Endodermal cell (in vitro differentiated cells): ENCODE measurements at regions not wholly inside any gene's neighbourhood (a gene's known extent, or its start where the extent isn't known, plus 50 kb on each side); places are given as distances from the start of the nearest gene placed in this dataset.

Experiments
- DNase-seq: peaks from one replicate; pipeline ENCODE4 v3.0.0-alpha.2; 2017
- H3K27ac ChIP-seq: 2 replicates; pipeline ENCODE4 v1.5.1; 2013; ENCODE audit warnings: mild to moderate bottlenecking, low read depth, low read length, moderate library complexity
- H3K27me3 ChIP-seq: 2 replicates; pipeline ENCODE4 v1.6.1; 2013; ENCODE audit warnings: mild to moderate bottlenecking, low read length, moderate library complexity; ENCODE audit not compliant: insufficient read depth, control insufficient read depth, poor library complexity, severe bottlenecking
- H3K36me3 ChIP-seq: 2 replicates; pipeline ENCODE4 v1.7.0; 2013; ENCODE audit warnings: mild to moderate bottlenecking, low read length, moderate library complexity; ENCODE audit not compliant: control insufficient read depth, insufficient read depth
- H3K4me1 ChIP-seq: one replicate; pipeline ENCODE4 v1.7.0; 2013; ENCODE audit warnings: low read length; ENCODE audit not compliant: control insufficient read depth, insufficient read depth
- H3K4me3 ChIP-seq: 2 replicates; pipeline ENCODE4 v1.5.1; 2013; ENCODE audit warnings: mild to moderate bottlenecking, low read length, moderate library complexity
- H3K9ac ChIP-seq: 2 replicates; pipeline ENCODE4 v1.6.1; 2013; ENCODE audit warnings: mild to moderate bottlenecking, low read length, moderate library complexity; ENCODE audit not compliant: poor library complexity, severe bottlenecking; ENCODE audit errors: extremely low read depth
- H3K9me3 ChIP-seq: 2 replicates; pipeline ENCODE4 v1.6.1; 2013; ENCODE audit warnings: mild to moderate bottlenecking, low read length, moderate library complexity; ENCODE audit not compliant: control insufficient read depth
- H3K27ac Mint-ChIP-seq: 2 replicates; pipeline ENCODE4 v1.8.0; 2020; ENCODE audit warnings: mixed read lengths
- H3K27me3 Mint-ChIP-seq: 2 replicates; pipeline ENCODE4 v1.8.0; 2021; ENCODE audit warnings: mild to moderate bottlenecking, mixed read lengths; ENCODE audit not compliant: insufficient read depth
- H3K36me3 Mint-ChIP-seq: 2 replicates; pipeline ENCODE4 v1.8.0; 2020; ENCODE audit warnings: low read depth, mixed read lengths
- H3K4me1 Mint-ChIP-seq: 2 replicates; pipeline ENCODE4 v1.8.0; 2020; ENCODE audit warnings: mixed read lengths
- H3K4me3 Mint-ChIP-seq: 2 replicates; pipeline ENCODE4 v1.8.0; 2020; ENCODE audit warnings: mild to moderate bottlenecking, moderate library complexity, mixed read lengths
- H3K9me3 Mint-ChIP-seq: 2 replicates; pipeline ENCODE4 v1.8.0; 2020; ENCODE audit warnings: mild to moderate bottlenecking, mixed read lengths
- WGBS, 2 experiments: methylation state at CpG; one replicate each; pipeline versions ENCODE4 v1.1.5 to v1.1.7; 2013; ENCODE audit warnings: missing lambda C conversion rate in 2 of 2, mixed read lengths in 1 of 2; ENCODE audit not compliant: insufficient coverage in 1 of 2, insufficient read length in 1 of 2; 5-methylcytosine and 5-hydroxymethylcytosine counted together
- TF ChIP-seq, protein P1 (sequence below): fragments of 200-600 bp; sonication (generic); conservative IDR thresholded peaks from 2 replicates; pipeline ENCODE4 v1.5.0; 2021; ENCODE audit warnings: antibody characterized with exemption, mild to moderate bottlenecking

DNA sequence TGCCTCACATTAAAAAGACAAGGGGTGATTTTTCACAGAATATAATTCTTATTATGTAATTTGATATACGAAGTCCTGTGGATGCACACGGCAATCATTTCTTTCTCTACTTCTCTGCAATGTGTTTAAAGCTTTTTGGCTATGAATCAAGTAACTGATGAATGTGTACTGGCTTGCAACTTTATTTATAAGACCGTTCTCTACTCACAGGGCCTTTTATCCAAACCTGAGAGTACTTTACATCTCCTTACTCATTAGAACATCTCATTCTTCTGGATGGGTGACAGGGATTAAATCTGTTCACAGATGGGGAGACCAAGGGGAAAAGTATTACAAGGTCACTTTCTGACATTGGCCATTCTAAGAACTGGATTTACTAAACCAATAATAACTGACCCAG, 215.8 kb upstream of the DIO2 start:
- Histone ChIP-seq H3K36me3 (no peaks in the 10 kb centered on the region), H3K4me3 (no peak overlapping the region), H3K27ac (no peak overlapping the region), H3K27me3 (no peaks in the 10 kb centered on the region), H3K4me1 (no peaks in the 10 kb centered on the region), H3K9ac (no peak overlapping the region), H3K9me3 (no peaks in the 10 kb centered on the region)
- Mint-ChIP-seq H3K36me3 (no peaks in the 10 kb centered on the region), H3K9me3 (no peaks in the 10 kb centered on the region), H3K27ac (no peak overlapping the region), H3K4me1 (no peaks in the 10 kb centered on the region), H3K4me3 (no peak overlapping the region), H3K27me3 (no peaks in the 10 kb centered on the region)
- no peak for DNase-seq
- TF ChIP-seq, protein P1, sequence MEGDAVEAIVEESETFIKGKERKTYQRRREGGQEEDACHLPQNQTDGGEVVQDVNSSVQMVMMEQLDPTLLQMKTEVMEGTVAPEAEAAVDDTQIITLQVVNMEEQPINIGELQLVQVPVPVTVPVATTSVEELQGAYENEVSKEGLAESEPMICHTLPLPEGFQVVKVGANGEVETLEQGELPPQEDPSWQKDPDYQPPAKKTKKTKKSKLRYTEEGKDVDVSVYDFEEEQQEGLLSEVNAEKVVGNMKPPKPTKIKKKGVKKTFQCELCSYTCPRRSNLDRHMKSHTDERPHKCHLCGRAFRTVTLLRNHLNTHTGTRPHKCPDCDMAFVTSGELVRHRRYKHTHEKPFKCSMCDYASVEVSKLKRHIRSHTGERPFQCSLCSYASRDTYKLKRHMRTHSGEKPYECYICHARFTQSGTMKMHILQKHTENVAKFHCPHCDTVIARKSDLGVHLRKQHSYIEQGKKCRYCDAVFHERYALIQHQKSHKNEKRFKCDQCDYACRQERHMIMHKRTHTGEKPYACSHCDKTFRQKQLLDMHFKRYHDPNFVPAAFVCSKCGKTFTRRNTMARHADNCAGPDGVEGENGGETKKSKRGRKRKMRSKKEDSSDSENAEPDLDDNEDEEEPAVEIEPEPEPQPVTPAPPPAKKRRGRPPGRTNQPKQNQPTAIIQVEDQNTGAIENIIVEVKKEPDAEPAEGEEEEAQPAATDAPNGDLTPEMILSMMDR = no peak
- 89% methylated on average over 3 of the region's 3 CpGs; no CpG with 5 or more reads in 1 of the 2 experiments for WGBS, 2 experiments

- no peak overlapping the region for H3K27ac ChIP-seq
- no peaks in the 10 kb centered on the region for H3K36me3 ChIP-seq
- H3K9me3 ChIP-seq = no peaks in the 10 kb centered on the region
- Mint-ChIP-seq H3K27me3 (no peaks in the 10 kb centered on the region), H3K4me3 (no peak overlapping the region), H3K27ac (no peak overlapping the region), H3K4me1 (no peaks in the 10 kb centered on the region), H3K36me3 (no peaks in the 10 kb centered on the region), H3K9me3 (no peaks in the 10 kb centered on the region)
- no peak overlapping the region for H3K4me3 ChIP-seq
- DNase-seq = no peak
- TF ChIP-seq, protein P1 = no peak
- 88% methylated on average over 1 of the region's 1 CpG; no CpG with 5 or more reads in 1 of the 2 experiments for WGBS, 2 experiments
- H3K27me3 ChIP-seq = no peaks in the 10 kb centered on the region
- H3K9ac ChIP-seq = no peak overlapping the region
- no peaks in the 10 kb centered on the region for H3K4me1 ChIP-seq
These were observed 215.4 kb upstream of the DIO2 start for GRCh38 chr14:80426683-80427082.

DNA sequence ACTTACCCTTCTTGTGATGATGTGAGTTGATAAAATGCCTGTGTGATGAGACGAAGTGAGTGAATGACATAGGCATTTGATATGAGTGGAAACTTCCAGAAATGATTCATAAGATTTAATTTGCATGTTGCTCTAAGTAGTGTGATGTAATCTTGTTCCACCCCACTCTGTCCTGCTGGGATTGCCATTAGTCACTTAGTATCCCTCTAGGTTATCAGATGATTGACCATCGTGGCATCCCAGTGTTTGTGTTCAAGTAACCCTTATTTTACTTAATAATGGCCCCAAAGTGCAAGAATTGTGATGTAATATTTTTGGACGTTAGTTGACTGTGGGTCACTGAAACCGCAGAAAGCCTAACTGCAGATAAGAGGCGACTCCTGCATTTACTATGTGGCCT, 214.4 kb upstream of the DIO2 start:
- no peak for DNase-seq
- no peaks in the 10 kb centered on the region for H3K27me3 Mint-ChIP-seq
- WGBS, 2 experiments = 80 to 90% methylated on average over 2 to 5 of the region's 5 CpGs
- no peaks in the 10 kb centered on the region for H3K4me1 ChIP-seq
- H3K9ac ChIP-seq = no peak overlapping the region
- no peak overlapping the region for H3K4me3 Mint-ChIP-seq
- H3K4me3 ChIP-seq = no peak overlapping the region
- H3K36me3 Mint-ChIP-seq = no peaks in the 10 kb centered on the region
- H3K9me3 Mint-ChIP-seq = no peaks in the 10 kb centered on the region
- H3K9me3 ChIP-seq = no peaks in the 10 kb centered on the region
- no peaks in the 10 kb centered on the region for H3K4me1 Mint-ChIP-seq
- no peaks in the 10 kb centered on the region for H3K36me3 ChIP-seq
- peaks cover 4% of the 10 kb centered on the region for H3K27me3 ChIP-seq
- TF ChIP-seq, protein P1 = no peak
- no peak overlapping the region for H3K27ac Mint-ChIP-seq
- H3K27ac ChIP-seq = no peak overlapping the region
